Neural cell (in vitro differentiated cells): ENCODE measurements at regions not wholly inside any gene's neighbourhood (a gene's known extent, or its start where the extent isn't known, plus 50 kb on each side); places are given as distances from the start of the nearest gene placed in this dataset.

Experiments used
- H2AFZ ChIP-seq: fragments of 200-600, 300-800 bp; sonication (generic), shearing (Covaris generic); 2 replicates; pipeline ENCODE4 v1.6.0; 2014; ENCODE audit warnings: low read depth, mild to moderate bottlenecking, antibody characterized with exemption, low read length, moderate library complexity
- H3F3A ChIP-seq: fragments of 200-600 bp; shearing (Covaris generic); 2 replicates; pipeline ENCODE4 v1.6.1; 2016; ENCODE audit warnings: mild to moderate bottlenecking, moderate library complexity, mixed read lengths, antibody characterized with exemption, low read length; ENCODE audit not compliant: insufficient read depth, poor library complexity, severe bottlenecking
- H3K27ac ChIP-seq: fragments of 200-600, 300-800 bp; sonication (generic), shearing (Covaris generic); 2 replicates; pipeline ENCODE4 v1.5.1; 2014; ENCODE audit warnings: mild to moderate bottlenecking, low read length, moderate library complexity
- H3K27me3 ChIP-seq: fragments of 300-800, 200-600 bp; sonication (generic), shearing (Covaris generic); 2 replicates; pipeline ENCODE4 v1.6.0; 2014; ENCODE audit warnings: mild to moderate bottlenecking, low read depth, low read length, moderate library complexity; ENCODE audit not compliant: insufficient read depth
- H3K36me3 ChIP-seq: fragments of 300-800, 200-600 bp; sonication (generic), shearing (Covaris generic); 2 replicates; pipeline ENCODE4 v1.5.1; 2014; ENCODE audit warnings: mild to moderate bottlenecking, antibody characterized with exemption, low read length, moderate library complexity; ENCODE audit not compliant: insufficient read depth
- H3K4me2 ChIP-seq: fragments of 300-800, 200-600 bp; sonication (generic), shearing (Covaris generic); 2 replicates; pipeline ENCODE4 v1.6.0; 2014; ENCODE audit warnings: mild to moderate bottlenecking, low read length
- H3K4me3 ChIP-seq: fragments of 300-800, 200-600 bp; sonication (generic), shearing (Covaris generic); 2 replicates; pipeline ENCODE4 v1.5.1; 2014; ENCODE audit warnings: mild to moderate bottlenecking, low read length, moderate library complexity
- H3K79me2 ChIP-seq: fragments of 200-600 bp; shearing (Covaris generic); replicated peaks from 2 replicates; pipeline ENCODE4 v1.6.0; 2014; ENCODE audit warnings: mild to moderate bottlenecking, low read length, moderate library complexity; ENCODE audit not compliant: insufficient read depth
- H3K9ac ChIP-seq: fragments of 300-800, 200-600 bp; sonication (generic), shearing (Covaris generic); 2 replicates; pipeline ENCODE4 v1.6.1; 2016; ENCODE audit warnings: mild to moderate bottlenecking, low read length, mixed read lengths
- H3K9me2 ChIP-seq: fragments of 200-600 bp; shearing (Covaris generic); 2 replicates; pipeline ENCODE4 v1.6.1; 2016; ENCODE audit warnings: mild to moderate bottlenecking, low read length, mixed read lengths; ENCODE audit not compliant: insufficient read depth
- H3K9me3 ChIP-seq: fragments of 200-600, 300-800 bp; sonication (generic), shearing (Covaris generic); 2 replicates; pipeline ENCODE4 v1.6.1; 2016; ENCODE audit warnings: mild to moderate bottlenecking, mixed run types, low read length, moderate library complexity, mixed read lengths
- H4K20me1 ChIP-seq: fragments of 200-600 bp; shearing (Covaris generic); 2 replicates; pipeline ENCODE4 v1.6.1; 2016; ENCODE audit warnings: mild to moderate bottlenecking, mixed run types; ENCODE audit not compliant: insufficient read depth
- EP300 ChIP-seq: fragments of 450-650 bp; conservative IDR thresholded peaks from 2 replicates; pipeline ENCODE4 v1.6.1; 2014; ENCODE audit warnings: antibody characterized with exemption, mild to moderate bottlenecking, moderate library complexity; ENCODE audit not compliant: poor library complexity, severe bottlenecking
- EZH2 ChIP-seq: fragments of 200-600, 300-800 bp; shearing (Covaris generic), sonication (generic); IDR thresholded peaks from 2 replicates; pipeline ENCODE4 v1.6.1; 2014; ENCODE audit warnings: antibody characterized with exemption, low read length, borderline replicate concordance, mild to moderate bottlenecking; ENCODE audit not compliant: insufficient read depth, poor library complexity, severe bottlenecking
- MXI1 ChIP-seq: fragments of 450-650 bp; conservative IDR thresholded peaks from 2 replicates; pipeline ENCODE4 v1.6.1; 2014; ENCODE audit warnings: antibody characterized with exemption, mild to moderate bottlenecking; ENCODE audit not compliant: poor library complexity, severe bottlenecking
- POLR2AphosphoS5 ChIP-seq: IDR thresholded peaks from 2 replicates; pipeline ENCODE4 v1.6.1; 2012
- RAD21 ChIP-seq: fragments of 450-650 bp; conservative IDR thresholded peaks from 2 replicates; pipeline ENCODE4 v1.6.1; 2014; ENCODE audit warnings: antibody characterized with exemption, mild to moderate bottlenecking, moderate library complexity
- SMC3 ChIP-seq: fragments of 450-650 bp; conservative IDR thresholded peaks from 2 replicates; pipeline ENCODE4 v1.6.1; 2014; ENCODE audit warnings: antibody characterized with exemption, mild to moderate bottlenecking, moderate library complexity; ENCODE audit not compliant: poor library complexity
- TAF1 ChIP-seq: IDR thresholded peaks from 2 replicates; pipeline ENCODE4 v1.6.1; 2012; ENCODE audit warnings: low read depth
- TF ChIP-seq, protein P1 (sequence below): fragments of 450-650 bp; IDR thresholded peaks from 2 replicates; pipeline ENCODE4 v1.5.1; 2014; ENCODE audit warnings: antibody characterized with exemption, mild to moderate bottlenecking, moderate library complexity; ENCODE audit not compliant: poor library complexity, severe bottlenecking
- TF ChIP-seq, protein P2 (sequence below): IDR thresholded peaks from 2 replicates; pipeline ENCODE4 v1.6.1; 2012; ENCODE audit warnings: borderline replicate concordance

DNA sequence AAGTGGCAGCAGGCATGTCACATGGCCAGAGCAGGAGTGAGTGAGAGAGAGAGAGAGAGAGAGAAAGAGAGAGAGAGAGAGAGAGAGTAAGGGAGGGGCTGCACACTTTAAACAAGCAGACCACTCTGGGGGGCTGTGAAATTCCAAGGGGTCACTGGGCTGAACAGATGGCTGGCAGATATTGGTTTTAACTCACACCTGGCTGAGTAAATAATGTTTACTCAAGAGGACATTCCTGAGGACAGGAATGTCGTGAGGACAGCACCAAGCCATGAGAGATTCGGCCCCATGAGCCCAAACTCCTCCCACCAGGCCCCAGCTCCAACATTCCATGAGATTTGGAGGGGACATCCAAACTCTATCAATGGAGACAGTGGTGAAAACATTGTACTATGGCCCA is 269.7 kb downstream of the CBLN1 start:
- H3K9me3 ChIP-seq: no peaks in the 10 kb centered on the region
- H3K9ac ChIP-seq: no peak overlapping the region
- TF ChIP-seq EZH2 (no peak), TAF1 (no peak), RAD21 (no peak), MXI1 (no peak), SMC3 (no peak), EP300 (no peak), POLR2AphosphoS5 (no peak)
- TF ChIP-seq, protein P1, sequence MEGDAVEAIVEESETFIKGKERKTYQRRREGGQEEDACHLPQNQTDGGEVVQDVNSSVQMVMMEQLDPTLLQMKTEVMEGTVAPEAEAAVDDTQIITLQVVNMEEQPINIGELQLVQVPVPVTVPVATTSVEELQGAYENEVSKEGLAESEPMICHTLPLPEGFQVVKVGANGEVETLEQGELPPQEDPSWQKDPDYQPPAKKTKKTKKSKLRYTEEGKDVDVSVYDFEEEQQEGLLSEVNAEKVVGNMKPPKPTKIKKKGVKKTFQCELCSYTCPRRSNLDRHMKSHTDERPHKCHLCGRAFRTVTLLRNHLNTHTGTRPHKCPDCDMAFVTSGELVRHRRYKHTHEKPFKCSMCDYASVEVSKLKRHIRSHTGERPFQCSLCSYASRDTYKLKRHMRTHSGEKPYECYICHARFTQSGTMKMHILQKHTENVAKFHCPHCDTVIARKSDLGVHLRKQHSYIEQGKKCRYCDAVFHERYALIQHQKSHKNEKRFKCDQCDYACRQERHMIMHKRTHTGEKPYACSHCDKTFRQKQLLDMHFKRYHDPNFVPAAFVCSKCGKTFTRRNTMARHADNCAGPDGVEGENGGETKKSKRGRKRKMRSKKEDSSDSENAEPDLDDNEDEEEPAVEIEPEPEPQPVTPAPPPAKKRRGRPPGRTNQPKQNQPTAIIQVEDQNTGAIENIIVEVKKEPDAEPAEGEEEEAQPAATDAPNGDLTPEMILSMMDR: no peak
- TF ChIP-seq, protein P2, sequence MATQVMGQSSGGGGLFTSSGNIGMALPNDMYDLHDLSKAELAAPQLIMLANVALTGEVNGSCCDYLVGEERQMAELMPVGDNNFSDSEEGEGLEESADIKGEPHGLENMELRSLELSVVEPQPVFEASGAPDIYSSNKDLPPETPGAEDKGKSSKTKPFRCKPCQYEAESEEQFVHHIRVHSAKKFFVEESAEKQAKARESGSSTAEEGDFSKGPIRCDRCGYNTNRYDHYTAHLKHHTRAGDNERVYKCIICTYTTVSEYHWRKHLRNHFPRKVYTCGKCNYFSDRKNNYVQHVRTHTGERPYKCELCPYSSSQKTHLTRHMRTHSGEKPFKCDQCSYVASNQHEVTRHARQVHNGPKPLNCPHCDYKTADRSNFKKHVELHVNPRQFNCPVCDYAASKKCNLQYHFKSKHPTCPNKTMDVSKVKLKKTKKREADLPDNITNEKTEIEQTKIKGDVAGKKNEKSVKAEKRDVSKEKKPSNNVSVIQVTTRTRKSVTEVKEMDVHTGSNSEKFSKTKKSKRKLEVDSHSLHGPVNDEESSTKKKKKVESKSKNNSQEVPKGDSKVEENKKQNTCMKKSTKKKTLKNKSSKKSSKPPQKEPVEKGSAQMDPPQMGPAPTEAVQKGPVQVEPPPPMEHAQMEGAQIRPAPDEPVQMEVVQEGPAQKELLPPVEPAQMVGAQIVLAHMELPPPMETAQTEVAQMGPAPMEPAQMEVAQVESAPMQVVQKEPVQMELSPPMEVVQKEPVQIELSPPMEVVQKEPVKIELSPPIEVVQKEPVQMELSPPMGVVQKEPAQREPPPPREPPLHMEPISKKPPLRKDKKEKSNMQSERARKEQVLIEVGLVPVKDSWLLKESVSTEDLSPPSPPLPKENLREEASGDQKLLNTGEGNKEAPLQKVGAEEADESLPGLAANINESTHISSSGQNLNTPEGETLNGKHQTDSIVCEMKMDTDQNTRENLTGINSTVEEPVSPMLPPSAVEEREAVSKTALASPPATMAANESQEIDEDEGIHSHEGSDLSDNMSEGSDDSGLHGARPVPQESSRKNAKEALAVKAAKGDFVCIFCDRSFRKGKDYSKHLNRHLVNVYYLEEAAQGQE: no peak
- no peaks in the 10 kb centered on the region for H3K36me3 ChIP-seq
- no peaks in the 10 kb centered on the region for H4K20me1 ChIP-seq
- no peaks in the 10 kb centered on the region for H3F3A ChIP-seq
- H2AFZ ChIP-seq: no peak overlapping the region
- no peak overlapping the region for H3K4me2 ChIP-seq
- no peaks in the 10 kb centered on the region for H3K79me2 ChIP-seq
- no peaks in the 10 kb centered on the region for H3K9me2 ChIP-seq
- H3K4me3 ChIP-seq: no peak overlapping the region
- no peaks in the 10 kb centered on the region for H3K27me3 ChIP-seq
- H3K27ac ChIP-seq: no peak overlapping the region

DNA sequence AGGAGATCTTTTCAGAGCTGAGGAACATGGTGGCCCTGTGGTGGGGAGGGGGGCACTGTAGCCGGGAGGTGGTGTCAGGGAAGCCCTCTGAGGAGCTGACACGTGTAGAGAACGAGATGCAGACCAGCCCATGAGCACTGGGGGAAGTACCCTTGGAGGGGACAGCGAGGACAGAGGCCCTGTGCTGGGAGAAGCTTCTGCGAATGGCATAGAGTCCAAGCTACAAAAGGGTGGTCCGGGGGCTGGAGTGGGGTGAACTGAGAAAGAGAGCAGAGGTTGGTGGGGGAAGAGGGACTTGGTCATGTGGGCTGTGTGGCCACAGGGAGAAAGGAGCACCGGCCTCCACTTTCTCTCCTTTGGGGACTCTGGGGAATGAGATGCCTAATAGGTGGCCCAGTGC is 270.8 kb downstream of the CBLN1 start:
- Histone ChIP-seq H3K4me3 (no peak overlapping the region), H2AFZ (no peak overlapping the region), H3F3A (no peaks in the 10 kb centered on the region), H3K27me3 (no peaks in the 10 kb centered on the region), H3K9me2 (no peaks in the 10 kb centered on the region), H4K20me1 (no peaks in the 10 kb centered on the region), H3K36me3 (no peaks in the 10 kb centered on the region), H3K9ac (no peak overlapping the region), H3K9me3 (no peaks in the 10 kb centered on the region), H3K4me2 (no peak overlapping the region), H3K79me2 (no peaks in the 10 kb centered on the region), H3K27ac (no peak overlapping the region)
- TF ChIP-seq MXI1 (no peak), TAF1 (no peak), POLR2AphosphoS5 (no peak), SMC3 (no peak), EZH2 (no peak), EP300 (no peak), RAD21 (no peak)
- TF ChIP-seq, protein P2: no peak
- TF ChIP-seq, protein P1: no peak
